PFSK-1 (cell line): ENCODE measurements at regions not wholly inside any gene's neighbourhood (a gene's known extent, or its start where the extent isn't known, plus 50 kb on each side); places are given as distances from the start of the nearest gene placed in this dataset.

ENCODE experiments used
- POLR2AphosphoS5 ChIP-seq: IDR thresholded peaks from 2 replicates; pipeline ENCODE4 v1.6.1; 2012; ENCODE audit warnings: low read depth, mild to moderate bottlenecking, control low read depth, low read length, moderate library complexity
- REST ChIP-seq, 2 experiments: IDR thresholded peaks; 2 replicates each; pipeline versions ENCODE4 v1.6.1 to v1.8.0; 2011 to 2012; ENCODE audit warnings: low read depth in 2 of 2, low read length in 2 of 2, control low read depth in 1 of 2, inconsistent platforms in 1 of 2, mild to moderate bottlenecking in 1 of 2, moderate library complexity in 1 of 2; ENCODE audit not compliant: insufficient read depth in 1 of 2
- SIN3A ChIP-seq: IDR thresholded peaks from 2 replicates; pipeline ENCODE4 v1.6.1; 2012; ENCODE audit warnings: mild to moderate bottlenecking, low read length, moderate library complexity, borderline replicate concordance; ENCODE audit not compliant: insufficient read depth

- TF ChIP-seq POLR2AphosphoS5 (no peak), REST (IDR thresholded peaks at IDR 0.05; ENCODE audit: insufficient read depth in 1 of 2, low read depth in 2 of 2, low read length in 2 of 2) (no peak), SIN3A (no peak)
Observed at GRCh38 chr2:188142088-188142487, 149.6 kb upstream of the GULP1 start.
